GM18511 (cell line): ENCODE measurements at regions not wholly inside any gene's neighbourhood (a gene's known extent, or its start where the extent isn't known, plus 50 kb on each side); places are given as distances from the start of the nearest gene placed in this dataset.
"Not testable (repeated sequence)": the region's sequence is repeated elsewhere in the genome, so short reads cannot be mapped to it uniquely, and the experiment has no call there.

Experiments used
- ATAC-seq: cut with Tn5 transposase; IDR thresholded peaks from one replicate; pipeline ENCODE4 v1.9.1; 2021; ENCODE audit warnings: mild to moderate bottlenecking, moderate library complexity; ENCODE audit not compliant: unreplicated experiment

GRCh38 chr1:104636581-104636980 lies 886.9 kb downstream of the AMY1C start:
- ATAC-seq: peak; percentile 87

DNA sequence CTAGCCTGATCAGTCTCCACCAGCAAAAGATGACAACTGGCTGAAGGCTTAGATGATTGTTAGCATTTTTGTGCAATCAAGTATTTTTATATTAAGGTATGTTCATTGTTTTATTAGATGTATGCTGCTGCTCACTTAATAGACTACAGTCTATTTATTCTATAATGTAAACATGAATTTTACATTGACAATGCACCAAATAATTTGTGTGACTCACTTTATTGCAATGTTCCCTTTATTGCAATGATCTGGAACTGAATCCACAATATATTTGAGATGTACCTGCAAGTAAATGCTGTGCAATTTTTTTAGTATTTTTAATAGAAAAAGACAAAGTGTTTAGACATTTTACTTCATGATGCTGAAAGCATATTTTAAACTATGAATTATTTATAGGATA lies 896.5 kb downstream of the AMY1C start:
- no peak for ATAC-seq

GRCh38 chr1:104648269-104648691 lies 898.6 kb downstream of the AMY1C start:
- ATAC-seq: peak; percentile 82

DNA sequence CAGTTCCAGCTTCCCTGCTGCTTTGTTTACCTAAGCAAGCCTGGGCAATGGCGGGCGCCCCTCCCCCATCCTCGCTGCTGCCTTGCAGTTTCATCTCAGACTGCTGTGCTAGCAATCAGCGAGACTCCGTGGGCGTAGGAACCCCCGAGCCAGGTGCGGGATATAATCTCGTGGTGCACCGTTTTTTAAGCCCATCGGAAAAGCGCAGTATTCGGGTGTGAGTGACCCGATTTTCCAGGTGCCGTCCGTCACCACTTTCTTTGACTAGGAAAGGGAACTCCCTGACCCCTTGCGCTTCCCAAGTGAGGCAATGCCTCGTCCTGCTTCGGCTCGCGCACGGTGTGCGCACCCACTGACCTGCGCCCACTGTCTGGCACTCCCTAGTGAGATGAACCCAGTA lies 914.7 kb downstream of the AMY1C start:
- ATAC-seq: not testable (repeated sequence)

DNA sequence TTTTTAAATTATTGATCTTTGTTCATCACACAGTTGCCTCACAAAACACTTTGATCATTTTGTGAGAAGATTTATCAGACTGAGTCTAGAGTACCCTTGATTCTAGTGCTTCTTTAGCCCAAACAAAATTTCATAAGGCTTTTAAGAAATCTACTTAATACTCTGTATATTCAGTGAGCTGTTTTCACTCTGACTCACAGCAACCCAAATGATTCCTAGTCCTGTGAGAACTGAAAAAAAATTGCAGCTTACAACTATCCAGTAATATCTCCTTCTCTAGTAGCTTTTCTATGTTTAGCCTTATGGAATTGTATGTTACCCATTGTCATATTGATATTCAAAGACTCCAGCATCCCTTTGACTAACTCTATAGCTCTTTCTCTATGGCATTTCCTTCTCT lies 915.6 kb downstream of the AMY1C start:
- ATAC-seq: no peak

DNA sequence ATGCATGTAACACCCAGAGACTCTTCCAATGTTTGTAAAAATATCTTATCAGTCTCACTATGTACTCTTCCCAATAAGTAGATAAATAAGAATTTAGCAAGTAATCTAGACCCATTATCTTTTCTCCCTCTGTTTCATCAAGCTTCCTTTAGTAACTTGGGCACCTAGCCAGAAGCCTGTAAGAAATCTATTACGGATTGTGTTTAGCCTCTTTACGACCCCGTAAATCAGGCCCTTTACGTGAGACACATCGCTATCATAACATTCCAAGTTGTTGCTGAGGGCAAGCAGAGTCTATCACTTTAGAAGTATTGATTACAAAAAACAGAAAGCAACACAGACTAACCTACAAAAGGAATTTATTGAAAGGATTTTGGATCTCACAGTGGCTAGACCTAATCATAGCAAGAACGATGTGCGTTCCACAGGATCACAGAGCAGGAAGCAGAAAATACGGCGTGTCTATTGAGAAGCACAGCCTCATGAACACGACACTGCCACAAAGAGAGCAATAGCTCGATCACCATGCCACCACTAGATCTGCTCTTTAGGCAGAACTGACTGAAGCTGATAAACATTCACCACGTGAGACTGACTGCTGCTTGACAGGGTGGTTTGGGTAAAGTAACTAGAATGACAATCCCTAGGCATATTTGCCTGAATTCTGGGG lies 922.1 kb downstream of the AMY1C start:
- no peak for ATAC-seq

DNA sequence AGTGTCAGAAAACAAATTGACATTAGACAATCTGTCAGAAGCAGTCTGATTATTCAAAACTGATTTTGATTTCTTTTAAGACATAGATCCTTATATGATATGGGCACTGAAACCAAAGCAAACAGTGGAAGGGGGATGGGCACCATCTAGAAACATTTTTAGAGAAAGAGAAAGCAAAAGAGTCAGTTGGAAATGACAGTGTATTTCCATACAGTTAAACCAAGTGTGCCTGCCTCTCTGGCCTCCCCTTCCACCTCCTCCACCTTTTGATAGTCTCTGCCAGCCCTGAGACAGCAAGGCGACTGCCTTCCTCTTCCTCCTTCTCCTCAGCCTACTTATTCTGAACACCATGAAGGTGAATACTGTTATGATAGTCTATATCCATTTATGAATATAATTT lies 949.7 kb downstream of the AMY1C start:
- ATAC-seq: no peak

DNA sequence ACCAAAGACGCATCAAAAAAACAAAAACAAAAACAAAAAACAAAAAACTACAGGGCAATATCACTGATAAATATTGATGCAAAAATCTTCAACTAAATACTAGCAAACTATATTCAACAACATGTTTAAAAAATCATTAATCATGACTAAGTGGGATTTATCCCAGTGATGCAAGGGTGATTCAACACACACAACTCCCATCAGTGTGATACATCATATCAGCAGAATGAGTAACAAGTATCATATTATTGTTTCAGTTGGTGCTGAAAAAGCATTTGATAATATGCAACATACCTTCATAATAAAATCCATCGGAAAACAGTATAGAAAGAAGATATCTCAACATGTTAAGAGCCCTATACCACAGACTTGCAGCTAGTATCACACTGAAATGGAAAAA lies 953.0 kb downstream of the AMY1C start:
- no peak for ATAC-seq

- peak; percentile 71 for ATAC-seq
These were observed 957.0 kb downstream of the AMY1C start for GRCh38 chr1:104706631-104707147.

DNA sequence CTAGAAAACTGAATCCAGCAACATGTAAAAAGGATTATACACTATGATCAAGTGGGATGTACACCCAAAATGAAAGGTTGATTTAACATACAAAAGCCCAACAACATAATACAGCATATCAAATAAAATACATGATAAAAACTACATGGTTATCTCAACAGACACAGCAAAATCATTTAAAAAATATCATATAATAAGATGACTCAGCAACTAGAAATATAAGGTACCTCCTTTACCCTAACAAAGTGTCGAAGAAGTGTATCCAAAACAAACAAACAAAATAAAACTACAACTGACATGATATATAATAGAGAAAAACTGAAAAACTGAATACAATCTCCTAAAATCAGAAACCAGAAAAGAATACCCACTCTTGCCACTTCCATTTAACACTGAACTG lies 969.1 kb downstream of the AMY1C start:
- ATAC-seq: no peak

DNA sequence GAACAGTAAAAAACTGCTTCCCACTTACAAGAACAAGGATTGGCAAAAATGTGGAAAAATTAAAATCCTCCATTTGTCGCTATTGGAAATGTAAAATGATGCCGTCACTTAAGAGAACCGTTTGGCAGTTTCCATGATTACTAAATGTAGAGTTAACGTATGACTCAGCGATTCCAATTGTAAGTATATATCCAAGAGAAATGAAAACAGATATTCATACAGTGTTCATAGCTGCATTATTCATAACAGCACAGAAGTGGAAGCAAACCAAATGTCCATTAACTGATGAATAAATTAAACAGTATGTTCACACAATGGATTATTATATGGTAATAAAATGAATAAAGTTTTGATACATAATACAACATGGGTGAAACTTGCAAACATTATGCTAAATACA lies 971.0 kb downstream of the AMY1C start:
- ATAC-seq: no peak

GRCh38 chr1:104726917-104727316 lies 977.2 kb downstream of the AMY1C start:
- no peak for ATAC-seq

DNA sequence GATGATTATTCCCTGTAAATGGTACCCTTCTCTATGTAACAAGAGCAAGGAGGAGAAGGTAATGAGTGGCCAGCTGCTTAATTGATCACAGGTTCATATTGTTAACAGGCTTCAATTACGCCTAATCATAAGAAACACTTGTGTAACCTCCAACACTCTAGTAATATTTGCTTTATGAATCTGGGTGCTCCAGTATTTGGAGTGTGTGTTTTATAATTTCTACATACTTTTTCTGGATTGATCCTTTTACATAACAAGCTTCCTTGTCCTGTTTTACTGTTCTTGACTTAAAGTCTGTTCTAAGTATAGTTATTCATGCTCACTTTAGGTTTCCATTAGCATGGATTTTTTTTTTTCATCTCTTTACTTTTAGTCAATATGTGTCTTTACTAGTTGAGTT lies 984.2 kb downstream of the AMY1C start:
- ATAC-seq: no peak

- ATAC-seq: no peak
These were observed 996.2 kb downstream of the AMY1C start for GRCh38 chr1:104745875-104746274.

GRCh38 chr1:104746994-104747393 lies 997.3 kb downstream of the AMY1C start:
- ATAC-seq: peak; percentile 79

DNA sequence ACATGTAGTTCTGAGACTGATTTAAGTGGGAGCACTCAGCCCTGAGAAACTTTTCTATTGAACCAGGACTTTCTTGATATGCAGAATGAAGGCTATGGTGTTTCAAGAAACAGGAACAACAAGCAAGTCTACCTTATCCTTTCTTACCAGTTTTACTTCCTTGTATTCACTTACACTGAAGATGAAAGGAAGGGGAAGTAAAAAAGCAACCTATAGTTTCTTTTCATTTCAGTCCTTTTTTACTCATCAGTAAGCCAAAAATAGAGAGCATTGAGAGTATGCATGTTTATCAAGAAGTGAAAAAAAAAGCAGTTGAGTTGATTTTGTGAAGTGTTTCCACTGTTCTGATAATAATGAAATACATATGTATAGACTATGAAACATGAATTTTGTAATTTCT lies 1010.3 kb downstream of the AMY1C start:
- peak; percentile 93 for ATAC-seq

DNA sequence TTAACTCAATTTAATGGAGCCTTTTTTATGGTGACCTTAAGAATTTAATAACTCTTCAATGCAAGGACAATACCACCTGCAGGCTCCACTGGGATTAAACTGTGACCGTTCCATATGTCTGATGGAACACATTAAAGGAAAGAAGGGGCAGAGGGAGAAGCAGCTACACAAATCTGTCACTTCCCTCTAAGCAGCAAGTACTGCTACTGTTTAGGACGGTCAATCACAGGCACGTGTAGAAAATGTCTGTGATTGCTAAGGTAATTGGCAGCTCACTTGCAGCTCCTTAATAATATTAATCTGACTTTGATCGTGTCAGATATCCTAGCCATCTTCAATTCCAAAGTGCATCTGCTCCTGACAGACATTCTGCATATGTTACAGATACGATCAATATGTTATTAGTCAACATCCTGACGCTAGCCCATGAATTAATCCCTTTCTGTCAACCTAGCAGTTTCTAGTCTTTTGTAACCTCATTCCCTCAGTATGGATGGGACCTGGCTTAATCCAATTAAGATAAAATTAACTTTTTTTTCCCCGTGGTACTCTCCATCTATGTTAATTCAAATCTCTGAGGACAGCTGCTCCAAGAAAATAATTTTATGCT lies 1012.4 kb downstream of the AMY1C start:
- no peak for ATAC-seq

DNA sequence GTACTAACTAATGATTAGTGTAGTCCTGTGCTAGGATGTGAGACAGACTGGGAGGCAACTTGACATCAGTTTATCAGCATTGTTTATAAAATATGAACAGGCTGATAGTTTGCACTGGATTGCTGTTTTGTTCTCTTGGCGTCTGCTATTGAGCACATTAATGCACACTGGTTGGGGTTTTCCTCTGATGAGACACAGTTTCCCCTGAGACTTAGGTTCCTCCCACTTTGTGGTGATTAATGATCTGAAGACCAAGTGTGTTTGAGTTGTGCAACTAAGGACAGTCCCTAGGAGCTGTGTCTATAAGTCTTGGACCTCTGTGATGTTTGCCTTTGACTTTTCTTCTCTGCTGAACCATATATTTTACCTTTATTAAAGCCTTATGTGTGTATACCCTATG lies 1015.4 kb downstream of the AMY1C start:
- ATAC-seq: peak; percentile 78

DNA sequence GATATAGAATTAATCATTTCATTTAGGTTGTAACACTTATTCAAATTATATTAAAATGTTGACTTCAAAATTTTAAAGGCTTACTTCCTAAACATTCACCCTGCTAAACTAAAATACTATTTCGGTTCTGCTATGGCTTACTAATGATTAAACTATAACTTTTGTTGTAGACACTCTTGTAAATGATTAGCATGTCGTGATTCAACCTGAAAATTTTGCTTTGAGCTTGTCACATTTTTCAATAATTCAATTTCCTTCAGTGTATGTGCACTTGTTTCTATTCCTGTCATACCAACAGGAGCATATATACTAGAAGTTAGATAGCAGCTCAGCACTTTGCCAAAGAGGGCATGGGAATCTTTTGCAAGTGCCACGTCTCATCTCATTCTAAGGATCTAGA lies 1018.8 kb downstream of the AMY1C start:
- peak; percentile 75 for ATAC-seq

DNA sequence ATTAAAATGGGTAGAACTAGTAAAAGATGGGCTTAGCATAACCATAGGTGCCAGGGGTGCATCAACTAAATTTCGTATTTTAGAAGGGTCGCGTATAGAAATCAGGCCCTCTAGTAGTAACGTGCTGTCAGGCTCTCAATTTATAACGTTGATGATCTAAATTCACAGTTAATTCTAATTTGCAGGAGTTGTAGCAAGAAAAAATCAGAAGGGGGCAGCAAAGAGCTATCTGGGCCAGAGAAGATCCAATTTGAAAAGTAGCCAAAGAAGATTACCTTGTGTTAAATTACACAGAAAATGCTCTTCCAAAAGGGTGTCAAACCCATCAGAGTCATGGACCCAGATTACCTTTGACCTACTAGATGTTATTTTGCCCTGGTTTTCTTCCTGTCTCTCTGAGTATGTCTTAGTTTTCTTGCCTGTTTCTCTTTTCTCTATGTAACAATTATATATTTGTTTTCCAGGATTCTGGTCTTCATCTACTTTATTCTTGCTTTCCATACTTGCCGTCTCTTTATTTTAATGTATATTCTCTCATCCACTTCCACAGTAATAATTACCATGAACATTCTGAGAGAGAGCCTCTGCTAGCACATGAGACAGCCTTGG lies 1030.9 kb downstream of the AMY1C start:
- peak; percentile 76 for ATAC-seq

GRCh38 chr1:104785575-104786187 lies 1036.0 kb downstream of the AMY1C start:
- ATAC-seq: no peak
